ENCODE measurements at regions not wholly inside any gene's neighbourhood (a gene's known extent, or its start where the extent isn't known, plus 50 kb on each side); places are given as distances from the start of the nearest gene placed in this dataset.
"Not testable (repeated sequence)": the region's sequence is repeated elsewhere in the genome, so short reads cannot be mapped to it uniquely, and the experiment has no call there.

DNA sequence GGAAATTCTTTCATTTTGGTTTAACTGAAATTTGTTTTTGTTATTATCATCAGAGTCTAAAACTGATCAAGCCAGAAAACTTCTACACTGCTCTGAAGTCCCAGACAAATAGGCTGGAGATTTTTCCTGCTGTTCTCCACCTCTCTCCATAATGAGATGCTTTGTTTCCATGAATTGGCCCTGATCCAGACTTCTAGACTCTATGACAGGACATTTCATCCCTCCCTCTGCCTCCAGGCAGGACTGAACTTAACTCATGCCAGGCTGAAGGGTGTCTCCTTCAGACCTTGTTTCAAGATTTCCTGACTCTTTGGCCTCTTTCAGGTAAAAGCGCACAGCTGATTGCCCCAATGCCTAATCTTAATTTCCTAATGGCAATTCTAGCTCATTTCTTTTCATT lies 69.1 kb upstream of the HOXC13 start:
- POLR2A ChIA-PET = no interaction called here

DNA sequence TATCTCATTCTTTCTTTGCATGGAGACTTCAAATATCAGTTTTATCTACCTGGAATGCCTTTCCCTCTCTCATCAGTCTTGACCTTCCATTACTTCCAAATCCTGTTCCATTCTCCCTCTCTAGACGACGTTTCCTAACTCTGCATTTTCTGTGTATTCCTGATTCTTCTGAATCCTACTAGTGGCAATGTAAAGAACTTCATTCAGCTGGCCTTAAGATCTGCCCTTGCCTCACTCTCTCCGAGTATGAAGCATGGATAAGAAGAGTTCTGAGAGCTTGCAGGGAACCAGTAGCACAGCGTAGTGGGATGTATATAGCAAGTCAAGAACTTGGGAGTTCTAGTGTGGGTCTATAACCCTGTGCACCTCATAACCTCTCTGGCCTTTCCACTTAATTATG lies 68.5 kb upstream of the HOXC13 start:
- H3K4me3 ChIP-seq (ENCODE audit: low read depth, low read length) = no peak overlapping the region
- TF ChIP-seq, protein P1, sequence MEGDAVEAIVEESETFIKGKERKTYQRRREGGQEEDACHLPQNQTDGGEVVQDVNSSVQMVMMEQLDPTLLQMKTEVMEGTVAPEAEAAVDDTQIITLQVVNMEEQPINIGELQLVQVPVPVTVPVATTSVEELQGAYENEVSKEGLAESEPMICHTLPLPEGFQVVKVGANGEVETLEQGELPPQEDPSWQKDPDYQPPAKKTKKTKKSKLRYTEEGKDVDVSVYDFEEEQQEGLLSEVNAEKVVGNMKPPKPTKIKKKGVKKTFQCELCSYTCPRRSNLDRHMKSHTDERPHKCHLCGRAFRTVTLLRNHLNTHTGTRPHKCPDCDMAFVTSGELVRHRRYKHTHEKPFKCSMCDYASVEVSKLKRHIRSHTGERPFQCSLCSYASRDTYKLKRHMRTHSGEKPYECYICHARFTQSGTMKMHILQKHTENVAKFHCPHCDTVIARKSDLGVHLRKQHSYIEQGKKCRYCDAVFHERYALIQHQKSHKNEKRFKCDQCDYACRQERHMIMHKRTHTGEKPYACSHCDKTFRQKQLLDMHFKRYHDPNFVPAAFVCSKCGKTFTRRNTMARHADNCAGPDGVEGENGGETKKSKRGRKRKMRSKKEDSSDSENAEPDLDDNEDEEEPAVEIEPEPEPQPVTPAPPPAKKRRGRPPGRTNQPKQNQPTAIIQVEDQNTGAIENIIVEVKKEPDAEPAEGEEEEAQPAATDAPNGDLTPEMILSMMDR (IDR thresholded peaks at IDR 0.05; ENCODE audit: insufficient read depth, low read depth, low read length) = no peak
- DNase-seq (ENCODE audit: low read depth) = no peak
- CTCF ChIA-PET = no interaction called here
- H3K27me3 ChIP-seq (ENCODE audit: control insufficient read depth, insufficient read depth, low read length) = peaks cover 3% of the 10 kb centered on the region
- H3K36me3 ChIP-seq (ENCODE audit: control insufficient read depth, insufficient read depth, low read length) = no peaks in the 10 kb centered on the region
- POLR2A ChIA-PET = no interaction called here

More for the DNA sequence above, 69.1 kb upstream of the HOXC13 start:
- DNase-seq (ENCODE audit: low read depth) = no peak
- Histone ChIP-seq H3K27me3 (ENCODE audit: control insufficient read depth, insufficient read depth, low read length) (peaks cover 3% of the 10 kb centered on the region), H3K4me3 (ENCODE audit: low read depth, low read length) (no peak overlapping the region), H3K36me3 (ENCODE audit: control insufficient read depth, insufficient read depth, low read length) (no peaks in the 10 kb centered on the region)
- TF ChIP-seq, protein P1 (IDR thresholded peaks at IDR 0.05; ENCODE audit: insufficient read depth, low read depth, low read length) = no peak
- CTCF ChIA-PET = interaction anchor here (1.0 kb wide), 1 partner anchor 13 kb away, joined by 3 read pairs; no protein-coding TSS in a partner anchor

DNA sequence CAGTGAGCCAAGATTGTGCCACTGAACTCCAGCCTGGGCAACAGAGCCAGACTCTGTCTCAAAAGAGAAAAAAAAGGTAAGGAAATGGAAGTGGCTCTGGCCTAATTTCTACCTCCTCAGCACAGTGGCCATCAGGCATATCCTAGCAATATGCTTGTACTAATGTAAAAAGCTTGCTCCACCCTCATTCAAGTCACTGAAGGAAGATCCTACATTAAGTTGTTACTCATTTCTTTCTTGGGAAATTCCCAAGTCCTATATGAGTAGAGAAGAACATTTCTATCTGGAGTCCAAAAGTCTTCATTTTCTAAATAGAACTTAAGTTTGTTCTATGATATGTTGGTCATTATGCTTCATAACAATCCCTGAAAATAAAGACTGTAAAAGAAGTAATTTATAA lies 67.3 kb upstream of the HOXC13 start:
- POLR2A ChIA-PET = no interaction called here
- CTCF ChIA-PET = interaction anchor here (0.9 kb wide), 1 partner anchor 124 kb away, joined by 3 read pairs; no protein-coding TSS in a partner anchor
- Histone ChIP-seq H3K36me3 (ENCODE audit: control insufficient read depth, insufficient read depth, low read length) (no peaks in the 10 kb centered on the region), H3K4me3 (ENCODE audit: low read depth, low read length) (no peak overlapping the region), H3K27me3 (ENCODE audit: control insufficient read depth, insufficient read depth, low read length) (peaks cover 3% of the 10 kb centered on the region)
- TF ChIP-seq, protein P1 (IDR thresholded peaks at IDR 0.05; ENCODE audit: insufficient read depth, low read depth, low read length) = no peak
- DNase-seq (ENCODE audit: low read depth) = no peak

DNA sequence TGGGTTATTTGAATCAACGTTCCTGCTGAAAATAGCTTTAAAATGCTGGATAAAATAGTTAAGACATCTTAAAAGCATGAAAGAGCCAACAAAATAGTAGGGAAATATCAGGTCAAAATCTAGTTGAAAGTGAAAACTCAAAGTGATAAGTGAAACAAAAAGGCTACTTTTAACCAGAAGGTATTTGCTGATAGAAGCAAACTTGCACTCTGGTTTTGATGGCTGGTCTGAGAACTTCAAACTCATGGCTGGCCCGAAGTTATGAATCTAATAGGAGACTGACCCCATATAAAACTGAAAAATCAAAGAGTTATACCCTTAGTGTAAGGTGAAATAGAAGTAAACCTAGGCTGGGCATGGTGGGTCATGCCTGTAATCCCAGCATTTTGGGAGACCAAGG lies 66.3 kb upstream of the HOXC13 start:
- DNase-seq (ENCODE audit: low read depth) = no peak
- Histone ChIP-seq H3K4me3 (ENCODE audit: low read depth, low read length) (no peak overlapping the region), H3K27me3 (ENCODE audit: control insufficient read depth, insufficient read depth, low read length) (peaks cover 3% of the 10 kb centered on the region), H3K36me3 (ENCODE audit: control insufficient read depth, insufficient read depth, low read length) (no peaks in the 10 kb centered on the region)
- CTCF ChIA-PET = interaction anchor here (0.9 kb wide), 2 partner anchors 42 to 125 kb away, joined by 3 to 4 read pairs; no protein-coding TSS in a partner anchor
- TF ChIP-seq, protein P1 (IDR thresholded peaks at IDR 0.05; ENCODE audit: insufficient read depth, low read depth, low read length) = no peak
- POLR2A ChIA-PET = no interaction called here

DNA sequence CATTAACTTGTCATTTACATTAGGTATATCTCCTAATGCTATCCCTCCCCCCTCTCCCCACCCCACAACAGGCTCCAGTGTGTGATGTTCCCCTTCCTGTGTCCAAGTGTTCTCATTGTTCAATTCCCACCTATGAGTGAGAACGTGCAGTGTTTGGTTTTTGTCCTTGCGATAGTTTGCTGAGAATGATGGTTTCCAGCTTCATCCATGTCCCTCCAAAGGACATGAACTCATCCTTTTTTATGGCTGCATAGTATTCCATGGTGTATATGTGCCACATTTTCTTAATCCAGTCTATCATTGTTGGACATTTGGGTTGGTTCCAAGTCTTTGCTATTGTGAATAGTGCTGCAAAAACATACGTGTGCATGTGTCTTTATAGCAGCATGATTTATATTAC lies 60.7 kb upstream of the HOXC13 start:
- H3K4me3 ChIP-seq (ENCODE audit: low read depth, low read length); POLR2A ChIA-PET; CTCF ChIA-PET; DNase-seq (ENCODE audit: low read depth); H3K36me3 ChIP-seq (ENCODE audit: control insufficient read depth, insufficient read depth, low read length); H3K27me3 ChIP-seq (ENCODE audit: control insufficient read depth, insufficient read depth, low read length): not testable (repeated sequence)

DNA sequence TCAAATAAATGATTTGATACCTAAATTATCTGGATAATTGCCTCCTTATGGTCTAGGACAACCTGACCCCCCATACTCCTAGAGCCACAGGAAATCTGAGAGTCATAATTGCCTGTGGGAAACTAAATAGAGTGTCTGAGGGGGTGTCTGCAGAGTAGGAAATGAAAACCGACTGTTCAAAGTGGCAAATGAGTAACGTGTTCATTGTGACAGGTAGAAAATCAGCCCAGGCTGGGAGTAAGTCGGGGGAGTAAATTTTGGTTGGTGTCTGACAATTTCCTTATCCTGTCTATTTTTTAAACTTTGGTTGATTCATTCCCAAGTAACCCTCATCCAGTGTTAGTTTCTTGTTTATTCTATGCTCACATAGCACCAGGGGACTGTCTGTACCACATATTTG lies 51.6 kb upstream of the HOXC13 start:
- POLR2A ChIA-PET = no interaction called here
- Histone ChIP-seq H3K36me3 (ENCODE audit: control insufficient read depth, insufficient read depth, low read length) (no peaks in the 10 kb centered on the region), H3K27me3 (ENCODE audit: control insufficient read depth, insufficient read depth, low read length) (peaks cover 25% of the 10 kb centered on the region), H3K4me3 (ENCODE audit: low read depth, low read length) (no peak overlapping the region)
- no peak for DNase-seq (ENCODE audit: low read depth)
- TF ChIP-seq, protein P1 (IDR thresholded peaks at IDR 0.05; ENCODE audit: insufficient read depth, low read depth, low read length) = no peak
- CTCF ChIA-PET = no interaction called here
